Coronary artery (tissue), 2 donors: ENCODE measurements at regions not wholly inside any gene's neighbourhood (a gene's known extent, or its start where the extent isn't known, plus 50 kb on each side); places are given as distances from the start of the nearest gene placed in this dataset.
"Not testable (repeated sequence)": the region's sequence is repeated elsewhere in the genome, so short reads cannot be mapped to it uniquely, and the experiment has no call there.

Experiments
- DNase-seq: peaks from one replicate; pipeline ENCODE4 v3.0.0-alpha.2; 2017; ENCODE audit warnings: low spot score
- H3K27ac ChIP-seq, 2 donors: fragments of 200-600 bp; sonication (generic); one replicate each; pipeline ENCODE4 v1.5.1; 2016 to 2019
- H3K4me3 ChIP-seq: fragments of 200-600 bp; sonication (generic); 2 replicates; pipeline ENCODE4 v1.5.1; 2016; ENCODE audit warnings: mild to moderate bottlenecking, moderate library complexity
- TF ChIP-seq, protein P1 (sequence below): fragments of 200-600 bp; sonication (generic); IDR thresholded peaks from one replicate; pipeline ENCODE4 v1.5.1; 2019; ENCODE audit warnings: antibody characterized with exemption

DNA sequence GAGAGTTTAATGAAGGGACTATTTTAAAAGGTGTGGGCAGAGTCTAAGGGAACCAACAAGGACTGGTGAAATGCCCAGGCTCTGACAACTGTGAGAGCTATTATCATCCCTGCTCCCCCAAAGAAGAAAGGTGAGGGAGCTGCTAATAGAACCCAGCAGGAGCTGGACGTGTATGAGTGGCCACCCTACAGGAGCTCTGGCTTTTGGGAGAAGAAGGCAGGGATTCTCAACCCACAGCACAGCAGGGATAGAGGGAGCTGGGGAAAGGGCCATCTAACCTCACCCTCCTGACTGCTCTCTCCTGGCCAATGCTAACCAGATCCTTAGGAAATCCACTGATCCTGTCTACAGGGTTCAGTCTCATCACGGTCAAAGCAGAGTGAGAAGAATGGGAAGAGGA is 57.1 kb downstream of the GRIN2B start:
- DNase-seq = no peak
- no peak overlapping the region for H3K27ac ChIP-seq
- TF ChIP-seq, protein P1, sequence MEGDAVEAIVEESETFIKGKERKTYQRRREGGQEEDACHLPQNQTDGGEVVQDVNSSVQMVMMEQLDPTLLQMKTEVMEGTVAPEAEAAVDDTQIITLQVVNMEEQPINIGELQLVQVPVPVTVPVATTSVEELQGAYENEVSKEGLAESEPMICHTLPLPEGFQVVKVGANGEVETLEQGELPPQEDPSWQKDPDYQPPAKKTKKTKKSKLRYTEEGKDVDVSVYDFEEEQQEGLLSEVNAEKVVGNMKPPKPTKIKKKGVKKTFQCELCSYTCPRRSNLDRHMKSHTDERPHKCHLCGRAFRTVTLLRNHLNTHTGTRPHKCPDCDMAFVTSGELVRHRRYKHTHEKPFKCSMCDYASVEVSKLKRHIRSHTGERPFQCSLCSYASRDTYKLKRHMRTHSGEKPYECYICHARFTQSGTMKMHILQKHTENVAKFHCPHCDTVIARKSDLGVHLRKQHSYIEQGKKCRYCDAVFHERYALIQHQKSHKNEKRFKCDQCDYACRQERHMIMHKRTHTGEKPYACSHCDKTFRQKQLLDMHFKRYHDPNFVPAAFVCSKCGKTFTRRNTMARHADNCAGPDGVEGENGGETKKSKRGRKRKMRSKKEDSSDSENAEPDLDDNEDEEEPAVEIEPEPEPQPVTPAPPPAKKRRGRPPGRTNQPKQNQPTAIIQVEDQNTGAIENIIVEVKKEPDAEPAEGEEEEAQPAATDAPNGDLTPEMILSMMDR = no peak
- no peak overlapping the region for H3K4me3 ChIP-seq

DNA sequence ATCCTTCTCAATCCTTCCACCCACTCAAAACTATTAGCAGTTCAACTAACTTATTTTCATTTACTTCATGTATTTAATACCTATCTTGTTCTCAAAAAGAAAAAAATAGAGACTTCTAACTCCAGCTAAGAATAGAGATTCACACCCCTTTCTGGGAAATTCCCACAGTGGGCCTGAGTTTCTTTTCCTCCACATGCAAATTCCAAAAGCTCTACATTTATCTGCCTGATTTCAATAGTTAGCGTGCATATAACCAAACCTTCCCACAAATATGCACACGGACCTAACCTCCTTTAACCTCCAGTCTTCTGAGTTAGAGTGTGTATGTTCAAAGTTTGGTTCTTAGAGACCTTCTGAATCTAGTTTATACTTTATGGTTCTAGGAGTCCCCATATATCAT is 62.5 kb downstream of the GRIN2B start:
- no peak for DNase-seq
- H3K4me3 ChIP-seq = no peak overlapping the region
- TF ChIP-seq, protein P1 = no peak
- no peak overlapping the region for H3K27ac ChIP-seq

DNA sequence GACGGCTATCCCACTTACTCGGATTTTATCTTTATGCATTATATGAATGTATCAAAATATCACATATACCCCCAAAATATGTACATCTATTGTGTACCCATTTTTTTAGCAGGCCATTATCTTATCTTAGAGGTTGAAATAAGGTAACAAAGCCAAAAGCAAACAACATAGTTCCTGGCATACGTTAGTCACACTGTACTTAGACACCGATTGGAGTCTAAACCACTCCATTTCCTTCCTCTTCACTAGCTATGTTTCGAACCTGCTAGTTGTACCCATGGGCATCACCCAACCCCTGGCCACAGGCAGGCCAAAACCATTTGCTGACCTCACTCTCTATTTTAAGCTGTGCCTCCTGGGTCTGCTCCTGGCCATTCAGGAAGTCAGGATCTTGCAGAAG is 66.3 kb downstream of the GRIN2B start:
- DNase-seq = no peak
- H3K4me3 ChIP-seq = no peak overlapping the region
- H3K27ac ChIP-seq = no peak overlapping the region
- TF ChIP-seq, protein P1 = no peak

- DNase-seq = no peak
- TF ChIP-seq, protein P1 = no peak
- Histone ChIP-seq H3K27ac (no peak overlapping the region), H3K4me3 (no peak overlapping the region)
Measured at GRCh38 chr12:13913371-13913770, 68.0 kb downstream of the GRIN2B start.

DNA sequence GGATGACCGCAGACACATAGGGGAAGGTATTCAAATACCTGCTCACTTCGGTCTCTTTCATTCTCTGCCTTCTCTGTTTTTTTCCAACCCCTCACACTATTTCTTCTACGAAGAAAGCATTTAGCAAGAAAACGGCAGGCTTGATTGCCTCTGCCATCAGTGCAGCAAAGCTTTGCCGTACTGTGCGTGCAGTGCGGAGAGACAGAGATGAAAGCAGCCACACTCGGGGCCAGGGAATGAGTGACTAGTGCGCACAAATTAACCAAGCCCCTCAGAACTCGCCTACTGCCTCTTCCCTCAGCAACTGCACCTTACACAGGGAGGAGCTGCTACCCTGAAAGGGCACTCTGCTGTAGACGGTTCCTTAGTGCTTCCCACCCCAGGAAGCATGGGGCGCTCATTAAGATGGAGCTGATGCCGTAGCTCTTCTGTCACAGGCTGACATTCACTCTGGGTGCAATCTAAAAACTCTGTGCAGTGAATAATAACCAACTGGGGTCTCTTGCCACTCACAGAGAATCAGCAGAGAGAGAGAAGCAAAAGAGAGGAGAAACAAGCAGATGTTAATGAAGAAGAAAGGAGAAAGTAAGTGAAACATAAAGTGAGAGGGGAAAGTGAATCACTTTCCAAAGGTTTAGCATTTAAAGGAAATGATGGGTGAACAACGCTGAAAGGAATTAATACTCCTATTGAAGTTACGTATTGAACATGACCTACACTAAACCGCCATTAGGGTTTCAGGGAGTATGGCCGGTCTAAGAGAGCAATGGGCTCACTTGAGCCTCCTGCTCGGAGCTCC is 69.4 kb downstream of the GRIN2B start:
- no peak for DNase-seq
- Histone ChIP-seq H3K27ac (no peak overlapping the region), H3K4me3 (no peak overlapping the region)
- TF ChIP-seq, protein P1 = no peak

GRCh38 chr12:13905794-13906193 is 75.6 kb downstream of the GRIN2B start:
- TF ChIP-seq, protein P1 = no peak

GRCh38 chr12:13900718-13901117 is 80.7 kb downstream of the GRIN2B start:
- DNase-seq = no peak
- TF ChIP-seq, protein P1 = no peak
- Histone ChIP-seq H3K4me3 (no peak overlapping the region), H3K27ac (no peak overlapping the region)

More at GRCh38 chr12:13905794-13906193, 75.6 kb downstream of the GRIN2B start:
- H3K27ac ChIP-seq = no peak overlapping the region
- H3K4me3 ChIP-seq = no peak overlapping the region
- DNase-seq = no peak

DNA sequence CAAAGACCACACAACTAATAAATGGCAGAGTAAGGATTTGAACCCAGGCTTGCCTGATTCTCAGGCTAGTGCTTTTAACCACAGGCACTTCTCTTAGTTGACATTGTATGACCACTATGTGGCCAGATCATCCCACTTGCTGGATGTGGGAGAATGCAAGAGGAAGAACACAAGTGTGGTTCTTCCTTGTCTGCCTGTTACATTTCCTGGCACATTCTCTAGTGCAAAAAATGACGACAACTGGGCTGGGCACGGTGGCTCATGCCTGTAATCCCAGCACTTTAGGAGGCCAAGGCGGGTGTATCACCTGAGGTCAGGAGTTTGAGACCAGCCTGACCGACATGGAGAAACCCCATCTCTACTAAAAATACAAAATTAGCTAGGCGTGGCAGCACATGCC is 83.0 kb downstream of the GRIN2B start:
- H3K4me3 ChIP-seq, DNase-seq: not testable (repeated sequence)

More for the DNA sequence above, 83.0 kb downstream of the GRIN2B start:
- not testable (repeated sequence) for H3K27ac ChIP-seq
